Activated CD8-positive, alpha-beta memory T cell treated with anti-CD3 and anti-CD28 coated beads for 36 hours (primary cell): ENCODE measurements at regions not wholly inside any gene's neighbourhood (a gene's known extent, or its start where the extent isn't known, plus 50 kb on each side); places are given as distances from the start of the nearest gene placed in this dataset.
"Not testable (repeated sequence)": the region's sequence is repeated elsewhere in the genome, so short reads cannot be mapped to it uniquely, and the experiment has no call there.

Experiments
- CTCF ChIA-PET: fragments of 350-600 bp; sonication (Branson Sonifier 250); formaldehyde crosslinking; loops from one replicate; lab custom pipeline; 2021; ENCODE audit warnings: antibody characterized with exemption; lab: Charles Lee
- POLR2A ChIA-PET: fragments of 350-600 bp; sonication (Branson Sonifier 250); formaldehyde crosslinking; loops from one replicate; lab custom pipeline; 2021; ENCODE audit warnings: antibody characterized with exemption; lab: Charles Lee

GRCh38 chr5:101431201-101431600, 528.1 kb upstream of the ST8SIA4 start:
- CTCF ChIA-PET, result no interaction called here
- POLR2A ChIA-PET, result no interaction called here

- ChIA-PET CTCF (no interaction called here), POLR2A (no interaction called here)
Observed at GRCh38 chr5:101430551-101430950, 527.5 kb upstream of the ST8SIA4 start.

GRCh38 chr5:101429241-101429640, 526.2 kb upstream of the ST8SIA4 start:
- CTCF ChIA-PET, result no interaction called here
- POLR2A ChIA-PET, result no interaction called here

- ChIA-PET POLR2A (no interaction called here), CTCF (no interaction called here)
Observed at GRCh38 chr5:101425339-101425859, 522.3 kb upstream of the ST8SIA4 start.

- POLR2A ChIA-PET, result no interaction called here
- CTCF ChIA-PET, result no interaction called here
Observed at GRCh38 chr5:101424530-101425175, 521.6 kb upstream of the ST8SIA4 start.

- ChIA-PET POLR2A (no interaction called here), CTCF (no interaction called here)
Observed at GRCh38 chr5:101418713-101419118, 515.6 kb upstream of the ST8SIA4 start.

GRCh38 chr5:101404531-101404930, 501.4 kb upstream of the ST8SIA4 start:
- ChIA-PET POLR2A (no interaction called here), CTCF (no interaction called here)

GRCh38 chr5:101393795-101394450, 490.8 kb upstream of the ST8SIA4 start:
- CTCF ChIA-PET, result no interaction called here
- POLR2A ChIA-PET, result no interaction called here

- POLR2A ChIA-PET, result no interaction called here
- CTCF ChIA-PET, result no interaction called here
Observed at GRCh38 chr5:101390151-101390908, 487.2 kb upstream of the ST8SIA4 start.

GRCh38 chr5:101385276-101385675, 482.2 kb upstream of the ST8SIA4 start:
- ChIA-PET POLR2A (no interaction called here), CTCF (no interaction called here)

GRCh38 chr5:101370181-101370580, 467.1 kb upstream of the ST8SIA4 start:
- POLR2A ChIA-PET, result no interaction called here
- CTCF ChIA-PET, result no interaction called here

GRCh38 chr5:101364469-101364868, 461.4 kb upstream of the ST8SIA4 start:
- CTCF ChIA-PET, result no interaction called here

GRCh38 chr5:101362067-101362466, 459.0 kb upstream of the ST8SIA4 start:
- CTCF ChIA-PET, result no interaction called here
- POLR2A ChIA-PET, result no interaction called here

More at GRCh38 chr5:101364469-101364868, 461.4 kb upstream of the ST8SIA4 start:
- POLR2A ChIA-PET, result no interaction called here

- ChIA-PET POLR2A (no interaction called here), CTCF (no interaction called here)
Observed at GRCh38 chr5:101346906-101347305, 443.8 kb upstream of the ST8SIA4 start.

GRCh38 chr5:101346447-101346846, 443.4 kb upstream of the ST8SIA4 start:
- ChIA-PET CTCF (no interaction called here), POLR2A (no interaction called here)

- ChIA-PET CTCF (no interaction called here), POLR2A (no interaction called here)
Observed at GRCh38 chr5:101338226-101338625, 435.1 kb upstream of the ST8SIA4 start.

- ChIA-PET CTCF (no interaction called here), POLR2A (no interaction called here)
Observed at GRCh38 chr5:101327816-101328215, 424.7 kb upstream of the ST8SIA4 start.

GRCh38 chr5:101326766-101327165, 423.7 kb upstream of the ST8SIA4 start:
- POLR2A ChIA-PET, result no interaction called here

GRCh38 chr5:101316401-101316800, 413.3 kb upstream of the ST8SIA4 start:
- POLR2A ChIA-PET, CTCF ChIA-PET: not testable (repeated sequence)

More at GRCh38 chr5:101326766-101327165, 423.7 kb upstream of the ST8SIA4 start:
- CTCF ChIA-PET, result no interaction called here

- POLR2A ChIA-PET, result no interaction called here
- CTCF ChIA-PET, result no interaction called here
Observed at GRCh38 chr5:101306391-101307137, 403.5 kb upstream of the ST8SIA4 start.
